BLaER1 treated with 17β-estradiol and CSF1 and Interleukin-3, amounts not matched to agents 10 nM and 100 nM (cell line): ENCODE measurements at regions not wholly inside any gene's neighbourhood (a gene's known extent, or its start where the extent isn't known, plus 50 kb on each side); places are given as distances from the start of the nearest gene placed in this dataset.

ENCODE experiments used
- H3K27ac ChIP-seq, 11 experiments: shearing (Covaris generic); formaldehyde crosslinking; 2 replicates each; pipeline ENCODE4 v1.8.1; 2022
- H3K27me3 ChIP-seq, 11 experiments: shearing (Covaris generic); formaldehyde crosslinking; 2 replicates each; pipeline ENCODE4 v1.8.1; 2022
- H3K36me3 ChIP-seq, 11 experiments: shearing (Covaris generic); formaldehyde crosslinking; 2 replicates each; pipeline ENCODE4 v1.8.1; 2022
- H3K4me1 ChIP-seq, 10 experiments: shearing (Covaris generic); formaldehyde crosslinking; 2 replicates each; pipeline ENCODE4 v1.8.1; 2022
- H3K4me2 ChIP-seq, 11 experiments: shearing (Covaris generic); formaldehyde crosslinking; 2 replicates each; pipeline ENCODE4 v1.8.1; 2022
- H3K4me3 ChIP-seq, 10 experiments: shearing (Covaris generic); formaldehyde crosslinking; 2 replicates each; pipeline ENCODE4 v1.8.1; 2022
- H3K9ac ChIP-seq, 11 experiments: shearing (Covaris generic); formaldehyde crosslinking; 2 replicates each; pipeline ENCODE4 v1.8.1; 2022
- H3K9me3 ChIP-seq, 11 experiments: shearing (Covaris generic); formaldehyde crosslinking; replicated peaks in 1 of 11; 2 replicates each; pipeline ENCODE4 v1.8.1; 2022
- H4K20me1 ChIP-seq, 11 experiments: shearing (Covaris generic); formaldehyde crosslinking; 2 replicates each; pipeline ENCODE4 v1.8.1; 2022
- Cebpa-rat ChIP-seq, 11 experiments: shearing (Covaris generic); IDR thresholded peaks; 2 replicates each; pipeline ENCODE4 v1.8.1; 2022

DNA sequence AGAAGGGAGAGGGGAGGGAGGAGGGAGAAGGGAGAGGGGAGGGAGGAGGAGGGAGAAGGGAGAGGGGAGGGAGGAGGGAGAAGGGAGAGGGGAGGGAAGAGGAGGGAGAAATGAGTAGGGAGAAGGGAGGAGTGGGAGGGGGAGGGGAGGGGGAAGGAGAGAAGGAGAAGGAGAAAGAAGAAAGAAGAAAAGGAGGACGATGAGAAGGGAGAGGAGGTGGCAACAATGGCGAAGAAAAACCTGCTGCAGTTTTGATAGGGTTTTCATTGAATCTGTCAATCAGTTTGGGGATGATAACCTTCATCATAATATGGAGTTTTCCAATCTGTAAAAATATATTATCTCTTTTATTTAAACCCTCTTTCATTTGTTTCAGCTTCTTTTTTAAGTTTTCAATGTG is 185.2 kb downstream of the ADAM29 start:
- TF ChIP-seq Cebpa-rat (IDR thresholded peaks at IDR 0.05), result no peak
- Histone ChIP-seq H3K9ac (no peak overlapping the region), H4K20me1 (no peaks in the 10 kb centered on the region), H3K4me2 (no peak overlapping the region), H3K4me3 (no peak overlapping the region), H3K4me1 (no peaks in the 10 kb centered on the region), H3K27ac (no peak overlapping the region), H3K36me3 (no peaks in the 10 kb centered on the region), H3K27me3 (no peaks in the 10 kb centered on the region), H3K9me3 (peaks cover 0 to 2% (median 0%) of the 10 kb centered on the region in 11 experiments; a peak in 2 of 22 replicates)

DNA sequence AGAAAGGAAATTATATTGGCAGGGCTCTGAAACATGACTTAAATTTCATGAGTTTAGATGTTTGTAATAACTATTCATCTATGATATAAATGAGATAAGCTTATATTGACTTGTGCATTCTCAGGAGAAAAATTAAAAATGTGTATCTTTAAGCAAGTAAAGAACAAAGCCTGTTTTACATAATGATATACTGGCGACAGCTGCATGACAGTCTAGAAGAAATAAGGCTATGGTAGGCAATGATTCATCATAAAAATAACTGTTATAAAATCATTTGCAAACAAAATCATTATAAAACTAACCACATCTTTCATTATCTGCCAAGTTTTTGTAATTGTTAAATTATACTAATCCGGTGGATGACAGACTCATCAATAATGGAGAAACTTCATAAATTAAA is 188.1 kb downstream of the ADAM29 start:
- Histone ChIP-seq H3K27ac (no peak overlapping the region), H3K9ac (no peak overlapping the region), H3K4me2 (no peak overlapping the region), H3K4me3 (no peak overlapping the region), H3K4me1 (no peaks in the 10 kb centered on the region), H4K20me1 (no peaks in the 10 kb centered on the region), H3K36me3 (no peaks in the 10 kb centered on the region), H3K27me3 (no peaks in the 10 kb centered on the region), H3K9me3 (peaks cover 15 to 24% (median 21%) of the 10 kb centered on the region in 11 experiments)
- no peak for TF ChIP-seq Cebpa-rat (IDR thresholded peaks at IDR 0.05)

DNA sequence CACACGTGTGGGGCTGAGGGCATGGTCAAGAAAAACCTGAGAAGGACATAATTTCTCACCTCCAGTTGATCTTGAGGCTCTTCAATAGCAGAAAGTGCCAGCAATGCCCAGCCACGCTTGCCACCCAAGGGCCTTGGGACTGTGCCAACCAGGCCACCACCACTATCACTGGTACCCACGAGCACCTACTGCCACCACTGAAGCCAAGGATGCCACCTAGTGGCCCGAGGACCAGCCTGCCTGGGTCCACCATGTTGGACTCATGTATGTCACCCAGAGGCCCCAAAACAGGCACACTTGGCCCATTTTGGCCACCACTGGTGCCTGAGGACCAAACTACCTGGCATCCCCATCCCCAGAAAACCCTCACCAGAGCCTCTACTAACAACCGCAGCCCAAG is 191.8 kb downstream of the ADAM29 start:
- H3K27me3 ChIP-seq, result no peaks in the 10 kb centered on the region
- no peak overlapping the region for H3K27ac ChIP-seq
- no peaks in the 10 kb centered on the region for H3K4me1 ChIP-seq
- no peaks in the 10 kb centered on the region for H4K20me1 ChIP-seq
- no peak overlapping the region for H3K4me2 ChIP-seq
- no peaks in the 10 kb centered on the region for H3K36me3 ChIP-seq
- H3K9ac ChIP-seq, result no peak overlapping the region
- TF ChIP-seq Cebpa-rat (IDR thresholded peaks at IDR 0.05), result no peak
- peaks cover 15 to 32% (median 26%) of the 10 kb centered on the region in 11 experiments for H3K9me3 ChIP-seq
- no peak overlapping the region for H3K4me3 ChIP-seq

DNA sequence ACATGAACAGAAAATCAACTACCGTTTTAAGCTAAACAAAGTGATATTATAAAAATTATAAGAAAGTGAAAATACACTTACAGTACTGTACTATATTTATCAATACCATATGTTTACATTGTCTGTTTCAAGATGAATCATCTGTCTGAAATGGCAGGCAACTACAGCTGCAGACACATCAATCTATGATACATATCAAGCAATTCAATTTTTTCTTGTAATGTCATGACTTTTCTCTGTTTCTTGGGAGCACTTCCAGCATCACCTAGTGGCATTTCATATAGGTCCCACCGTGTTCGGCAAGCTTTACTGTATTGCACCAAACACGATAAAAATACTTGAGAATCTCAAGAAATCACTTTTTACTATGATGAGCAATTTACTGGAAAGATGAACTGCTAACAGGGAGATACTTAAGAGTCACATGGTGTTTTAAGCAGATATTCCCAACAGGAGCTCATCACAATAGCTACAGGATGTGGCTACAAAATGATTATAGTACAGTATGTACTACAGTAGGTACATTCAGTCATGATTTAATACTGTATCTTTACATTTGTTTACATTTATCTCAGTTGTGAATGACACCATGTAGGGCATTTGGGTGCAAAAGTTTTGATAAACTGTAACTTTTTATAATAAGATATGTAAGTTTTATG is 207.4 kb downstream of the ADAM29 start:
- TF ChIP-seq Cebpa-rat (IDR thresholded peaks at IDR 0.05), result no peak

DNA sequence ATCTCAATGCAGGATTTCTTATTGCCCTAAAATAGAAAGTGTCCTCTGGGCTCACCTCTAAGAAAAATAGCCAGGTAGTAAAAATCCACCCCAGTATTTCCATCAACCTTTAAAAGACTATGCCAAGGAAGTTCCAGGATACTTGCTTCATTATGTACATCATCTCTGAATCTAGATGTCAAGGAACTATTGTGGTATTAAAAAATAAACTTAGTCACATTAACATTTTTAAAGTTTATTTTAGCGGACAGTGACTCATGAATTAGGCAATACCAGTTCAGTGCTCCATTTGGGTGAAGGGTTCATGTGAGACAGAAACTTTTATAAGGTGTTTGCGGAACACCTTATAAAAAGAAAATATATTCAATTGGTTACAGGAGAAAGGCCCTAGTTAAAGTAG is 209.2 kb downstream of the ADAM29 start:
- Histone ChIP-seq H3K9me3 (peaks cover 3 to 27% (median 17%) of the 10 kb centered on the region in 11 experiments; a peak in 19 of 22 replicates), H4K20me1 (no peaks in the 10 kb centered on the region), H3K4me3 (no peak overlapping the region), H3K9ac (no peak overlapping the region), H3K27ac (no peak overlapping the region), H3K4me2 (no peak overlapping the region), H3K27me3 (no peaks in the 10 kb centered on the region), H3K4me1 (no peaks in the 10 kb centered on the region), H3K36me3 (no peaks in the 10 kb centered on the region)
- no peak for TF ChIP-seq Cebpa-rat (IDR thresholded peaks at IDR 0.05)

More for the DNA sequence above, 207.4 kb downstream of the ADAM29 start:
- Histone ChIP-seq H4K20me1 (no peaks in the 10 kb centered on the region), H3K9ac (no peak overlapping the region), H3K4me1 (no peaks in the 10 kb centered on the region), H3K4me2 (no peak overlapping the region), H3K27ac (no peak overlapping the region), H3K27me3 (no peaks in the 10 kb centered on the region), H3K9me3 (peaks cover 21 to 45% (median 32%) of the 10 kb centered on the region in 11 experiments; a peak in 21 of 22 replicates), H3K36me3 (no peaks in the 10 kb centered on the region), H3K4me3 (no peak overlapping the region)

DNA sequence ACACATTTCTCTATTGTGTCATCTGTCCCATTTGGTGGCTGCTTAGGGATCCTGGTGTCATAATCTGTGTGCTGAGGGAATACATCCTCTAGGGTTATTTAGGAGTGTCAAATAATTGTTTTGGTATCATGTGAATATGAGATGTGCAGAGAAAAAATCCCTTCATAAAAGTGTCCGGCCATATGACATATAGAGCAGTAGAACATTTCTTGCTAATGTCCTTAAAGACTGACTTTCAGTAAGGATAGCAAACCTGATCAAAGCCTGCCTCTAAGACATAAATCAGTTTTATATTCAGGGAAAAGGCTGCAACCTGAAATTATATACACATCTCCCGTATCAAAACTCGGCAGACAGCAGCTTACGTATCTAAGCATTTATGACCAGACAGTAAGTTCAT is 211.6 kb downstream of the ADAM29 start:
- H3K4me3 ChIP-seq, result no peak overlapping the region
- H3K4me2 ChIP-seq, result no peak overlapping the region
- no peaks in the 10 kb centered on the region for H3K4me1 ChIP-seq
- no peak for TF ChIP-seq Cebpa-rat (IDR thresholded peaks at IDR 0.05)
- H4K20me1 ChIP-seq, result no peaks in the 10 kb centered on the region
- H3K9me3 ChIP-seq, result peaks cover 0 to 2% (median 0%) of the 10 kb centered on the region in 11 experiments; a peak in 1 of 22 replicates
- H3K9ac ChIP-seq, result no peak overlapping the region
- no peaks in the 10 kb centered on the region for H3K36me3 ChIP-seq
- no peaks in the 10 kb centered on the region for H3K27me3 ChIP-seq
- H3K27ac ChIP-seq, result no peak overlapping the region

DNA sequence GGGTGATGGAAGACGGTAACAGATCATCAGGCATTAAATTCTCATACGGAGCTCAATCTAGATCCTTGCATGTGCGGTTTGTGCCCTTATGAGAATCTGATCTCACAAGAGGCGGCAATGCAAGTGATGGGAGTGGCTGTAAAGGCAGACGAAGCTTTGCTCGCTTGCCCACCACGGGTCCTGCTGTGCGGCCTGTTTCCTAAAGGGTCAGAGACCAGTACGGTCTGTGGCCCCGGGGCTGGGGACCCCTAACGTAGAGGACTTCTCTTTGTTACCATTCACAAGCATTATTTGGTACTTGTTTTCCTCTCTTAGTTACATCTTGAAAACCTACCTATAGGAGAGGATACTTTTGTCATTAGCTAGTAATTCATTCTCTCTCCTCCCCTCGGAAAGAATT is 221.0 kb downstream of the ADAM29 start:
- no peak overlapping the region for H3K4me2 ChIP-seq
- H3K9me3 ChIP-seq, result no peaks in the 10 kb centered on the region
- H3K4me3 ChIP-seq, result no peak overlapping the region
- no peaks in the 10 kb centered on the region for H4K20me1 ChIP-seq
- no peak for TF ChIP-seq Cebpa-rat (IDR thresholded peaks at IDR 0.05)
- no peaks in the 10 kb centered on the region for H3K27me3 ChIP-seq
- no peak overlapping the region for H3K27ac ChIP-seq
- no peak overlapping the region for H3K9ac ChIP-seq
- no peaks in the 10 kb centered on the region for H3K4me1 ChIP-seq
- no peaks in the 10 kb centered on the region for H3K36me3 ChIP-seq

DNA sequence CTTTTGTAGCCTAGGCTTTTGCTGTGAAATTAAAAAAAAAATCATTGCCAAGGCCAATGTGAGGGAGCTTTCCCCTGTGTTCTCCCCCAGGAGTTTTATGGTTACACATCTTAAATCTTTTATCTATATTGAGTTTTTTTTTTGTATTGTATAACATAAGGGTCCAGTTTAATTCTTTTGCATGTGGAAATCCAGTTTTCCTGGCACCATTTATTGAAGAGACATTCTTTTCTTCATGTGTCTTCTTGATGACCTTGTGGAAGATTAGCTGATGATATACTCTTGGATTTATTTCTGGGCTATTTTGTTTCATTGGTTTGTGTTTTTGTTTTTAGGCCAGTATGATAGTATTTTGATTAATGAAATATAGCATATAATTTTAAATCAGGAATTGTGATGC is 225.0 kb downstream of the ADAM29 start:
- no peak overlapping the region for H3K27ac ChIP-seq
- H3K27me3 ChIP-seq, result no peaks in the 10 kb centered on the region

DNA sequence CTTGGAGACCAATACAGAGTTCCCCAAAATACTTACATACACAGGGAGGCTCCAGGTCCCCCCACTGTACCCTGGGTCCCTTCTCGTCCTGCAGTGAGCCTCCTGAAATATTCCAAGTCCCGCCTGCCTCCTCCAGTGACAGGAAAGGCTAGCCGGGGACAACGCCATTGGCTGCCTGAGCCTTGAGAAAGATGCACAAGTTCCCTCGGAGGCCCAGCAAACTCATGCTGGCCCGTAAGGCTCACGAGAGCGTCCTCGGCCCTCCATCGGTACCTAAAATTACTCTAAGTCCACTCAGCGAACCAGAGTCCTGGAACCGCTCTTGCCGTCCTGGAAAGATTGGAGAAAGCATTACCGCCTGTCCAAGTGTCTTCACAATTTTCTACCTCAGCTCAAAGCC is 228.6 kb downstream of the ADAM29 start:
- no peak overlapping the region for H3K27ac ChIP-seq
- no peak overlapping the region for H3K4me3 ChIP-seq
- TF ChIP-seq Cebpa-rat (IDR thresholded peaks at IDR 0.05), result no peak

More for the DNA sequence above, 225.0 kb downstream of the ADAM29 start:
- Histone ChIP-seq H3K4me3 (no peak overlapping the region), H3K4me1 (no peaks in the 10 kb centered on the region), H4K20me1 (no peaks in the 10 kb centered on the region), H3K9me3 (peaks cover 0 to 7% (median 0%) of the 10 kb centered on the region in 11 experiments; a peak in 2 of 22 replicates), H3K4me2 (no peak overlapping the region), H3K36me3 (no peaks in the 10 kb centered on the region), H3K9ac (no peak overlapping the region)
- TF ChIP-seq Cebpa-rat (IDR thresholded peaks at IDR 0.05), result no peak

DNA sequence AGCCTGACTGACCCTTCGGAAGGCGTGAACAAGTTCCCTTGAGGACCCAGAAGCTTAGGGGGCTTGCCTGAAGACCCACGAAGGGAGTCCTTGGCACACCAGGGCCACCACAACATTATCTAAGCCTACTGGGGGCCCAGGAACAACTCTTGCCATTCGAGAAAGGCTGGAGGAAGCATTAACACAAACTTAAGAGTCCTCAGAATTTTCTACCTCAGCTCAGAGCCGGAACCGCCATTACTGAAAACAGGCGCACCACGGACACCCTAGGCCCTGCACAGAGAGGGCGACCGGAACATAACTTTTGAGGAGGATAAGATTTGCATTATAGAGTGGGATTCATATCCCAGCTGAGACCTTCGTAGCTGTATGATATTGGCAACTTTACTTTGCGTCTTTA is 229.1 kb downstream of the ADAM29 start:
- no peaks in the 10 kb centered on the region for H3K36me3 ChIP-seq
- no peaks in the 10 kb centered on the region for H4K20me1 ChIP-seq
- H3K9ac ChIP-seq, result no peak overlapping the region
- H3K4me3 ChIP-seq, result no peak overlapping the region
- peaks cover 0 to 7% (median 0%) of the 10 kb centered on the region in 11 experiments; a peak in 2 of 22 replicates for H3K9me3 ChIP-seq
- no peaks in the 10 kb centered on the region for H3K4me1 ChIP-seq
- H3K4me2 ChIP-seq, result no peak overlapping the region
- H3K27me3 ChIP-seq, result no peaks in the 10 kb centered on the region
- no peak for TF ChIP-seq Cebpa-rat (IDR thresholded peaks at IDR 0.05)
- no peak overlapping the region for H3K27ac ChIP-seq

More for the DNA sequence above, 228.6 kb downstream of the ADAM29 start:
- Histone ChIP-seq H3K4me1 (no peaks in the 10 kb centered on the region), H3K36me3 (no peaks in the 10 kb centered on the region), H3K27me3 (no peaks in the 10 kb centered on the region), H3K9ac (no peak overlapping the region), H3K4me2 (no peak overlapping the region), H4K20me1 (no peaks in the 10 kb centered on the region), H3K9me3 (peaks cover 0 to 7% (median 0%) of the 10 kb centered on the region in 11 experiments; a peak in 2 of 22 replicates)
